Choroid plexus epithelial cell (primary cell): ENCODE measurements at regions not wholly inside any gene's neighbourhood (a gene's known extent, or its start where the extent isn't known, plus 50 kb on each side); places are given as distances from the start of the nearest gene placed in this dataset.

Experiments
- DNase-seq: peaks from one replicate; pipeline ENCODE4 v3.0.0-alpha.2; 2010; ENCODE audit warnings: low read depth
- H3K4me3 ChIP-seq: 2 replicates; pipeline ENCODE4 v1.5.1; 2011; ENCODE audit warnings: low read depth, mild to moderate bottlenecking, control low read depth, low read length, moderate library complexity
- TF ChIP-seq, protein P1 (sequence below): conservative IDR thresholded peaks from 2 replicates; pipeline ENCODE4 v1.5.1; 2011; ENCODE audit warnings: low read depth, mild to moderate bottlenecking, control low read depth, inconsistent platforms, low read length, moderate library complexity

DNA sequence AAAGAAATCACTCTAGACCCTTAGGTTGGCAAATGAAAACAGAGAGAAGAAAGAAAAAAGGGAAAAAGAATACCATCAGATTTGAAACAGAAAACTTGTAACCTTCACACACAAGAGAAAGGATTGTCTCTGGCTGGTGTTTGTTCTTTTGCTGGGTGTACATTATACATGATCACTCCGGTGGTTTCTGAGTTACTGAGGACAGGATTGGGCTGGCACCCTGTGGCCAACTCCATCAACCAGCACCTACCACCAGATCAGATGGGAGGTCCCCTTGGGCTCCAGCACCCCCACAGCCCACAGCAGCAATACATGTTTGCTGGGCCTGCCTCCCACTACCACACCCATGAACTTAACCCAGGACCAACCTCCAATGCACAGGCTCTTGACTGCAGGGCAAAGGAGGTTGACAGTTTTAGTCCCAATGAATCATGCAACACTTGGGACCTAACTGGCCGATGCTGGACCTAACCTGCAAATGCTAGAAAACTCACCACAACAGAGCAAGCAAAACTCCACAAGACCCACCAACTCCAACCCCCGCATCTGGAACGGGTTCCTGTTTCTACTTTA lies 308.3 kb downstream of the SOX9 start:
- TF ChIP-seq, protein P1, sequence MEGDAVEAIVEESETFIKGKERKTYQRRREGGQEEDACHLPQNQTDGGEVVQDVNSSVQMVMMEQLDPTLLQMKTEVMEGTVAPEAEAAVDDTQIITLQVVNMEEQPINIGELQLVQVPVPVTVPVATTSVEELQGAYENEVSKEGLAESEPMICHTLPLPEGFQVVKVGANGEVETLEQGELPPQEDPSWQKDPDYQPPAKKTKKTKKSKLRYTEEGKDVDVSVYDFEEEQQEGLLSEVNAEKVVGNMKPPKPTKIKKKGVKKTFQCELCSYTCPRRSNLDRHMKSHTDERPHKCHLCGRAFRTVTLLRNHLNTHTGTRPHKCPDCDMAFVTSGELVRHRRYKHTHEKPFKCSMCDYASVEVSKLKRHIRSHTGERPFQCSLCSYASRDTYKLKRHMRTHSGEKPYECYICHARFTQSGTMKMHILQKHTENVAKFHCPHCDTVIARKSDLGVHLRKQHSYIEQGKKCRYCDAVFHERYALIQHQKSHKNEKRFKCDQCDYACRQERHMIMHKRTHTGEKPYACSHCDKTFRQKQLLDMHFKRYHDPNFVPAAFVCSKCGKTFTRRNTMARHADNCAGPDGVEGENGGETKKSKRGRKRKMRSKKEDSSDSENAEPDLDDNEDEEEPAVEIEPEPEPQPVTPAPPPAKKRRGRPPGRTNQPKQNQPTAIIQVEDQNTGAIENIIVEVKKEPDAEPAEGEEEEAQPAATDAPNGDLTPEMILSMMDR, result no peak
- DNase-seq, result no peak
- H3K4me3 ChIP-seq, result no peak overlapping the region

DNA sequence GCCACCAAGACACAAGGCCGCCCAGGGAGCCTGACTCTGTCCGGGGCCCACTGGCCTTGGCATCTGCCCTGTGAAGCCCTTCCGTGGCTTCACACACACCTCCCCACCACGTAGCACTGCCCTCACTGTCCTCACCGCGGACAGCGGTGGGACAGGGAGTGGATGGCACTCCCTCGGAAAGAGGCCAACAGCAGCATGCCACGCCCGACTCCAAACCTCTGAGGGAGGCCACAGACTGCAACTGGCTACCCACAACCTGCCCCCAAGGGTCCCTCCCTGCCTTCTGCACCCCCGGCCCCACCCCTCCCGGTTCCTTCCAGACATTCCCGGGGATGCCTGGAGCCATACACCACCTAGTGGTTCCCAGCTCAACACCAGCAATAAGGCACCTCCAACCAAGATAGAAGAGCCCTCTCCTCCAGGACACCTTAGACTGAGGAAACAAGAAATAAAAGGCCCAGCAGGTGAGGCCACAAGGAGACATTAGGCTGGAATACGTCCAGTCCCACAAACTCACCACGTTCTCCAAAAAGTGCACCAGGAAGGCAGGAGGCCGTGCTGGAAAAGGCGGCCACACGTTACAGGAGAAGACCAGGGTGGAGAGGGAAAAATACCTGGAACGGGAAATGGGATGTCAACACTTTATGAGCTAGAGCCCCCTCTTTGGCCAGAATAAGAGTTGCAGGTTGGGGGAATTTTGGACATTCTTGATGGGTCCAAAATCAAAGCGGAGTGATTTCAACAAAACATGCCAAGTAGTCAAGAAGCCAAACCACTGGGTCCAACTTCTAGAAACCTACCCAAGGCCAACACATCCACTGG lies 310.0 kb downstream of the SOX9 start:
- no peak for DNase-seq
- TF ChIP-seq, protein P1, result peak; percentile 55
- no peak overlapping the region for H3K4me3 ChIP-seq

DNA sequence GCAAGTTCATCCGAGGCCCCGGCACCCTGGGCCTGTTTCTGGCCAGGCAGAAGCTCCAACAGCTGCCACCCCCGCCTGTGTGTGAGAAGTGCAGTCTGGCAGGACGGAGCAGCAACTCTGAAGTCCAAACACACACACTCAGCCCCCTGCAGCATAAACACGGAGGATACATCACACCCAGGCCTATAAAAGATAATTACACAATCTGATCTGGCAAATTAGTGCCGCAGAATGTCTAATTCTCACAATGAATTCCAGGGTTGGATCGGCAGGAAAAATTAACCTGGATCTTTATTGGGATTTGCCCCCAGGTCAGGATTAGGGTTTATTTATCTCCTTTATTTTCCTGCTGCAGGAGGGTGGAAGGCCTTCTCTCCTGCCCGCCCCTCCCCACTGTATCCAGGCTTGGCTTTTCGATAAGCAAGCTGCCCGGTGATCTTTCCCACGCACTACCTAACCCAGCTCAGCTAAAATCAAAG lies 311.4 kb downstream of the SOX9 start:
- TF ChIP-seq, protein P1, result peak; percentile 19

DNA sequence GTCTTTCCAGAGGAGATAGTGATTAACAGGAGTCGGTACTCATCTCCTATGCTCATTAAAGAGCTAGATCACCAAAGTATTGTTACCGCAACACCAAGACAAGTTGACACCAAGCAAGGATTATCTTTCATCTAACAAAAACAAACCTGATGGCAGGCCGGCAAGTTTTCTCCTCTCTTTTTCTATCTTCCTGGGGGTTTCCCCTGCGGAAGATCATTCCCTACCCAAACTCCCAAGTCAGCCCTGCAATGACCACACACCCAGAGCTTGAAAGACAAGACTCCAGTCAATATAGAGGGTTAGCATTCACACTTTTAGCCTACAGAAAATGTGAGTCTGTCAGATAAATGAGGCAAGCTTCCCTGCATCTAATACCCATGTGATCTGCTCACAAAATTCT lies 312.1 kb downstream of the SOX9 start:
- TF ChIP-seq, protein P1, result no peak
- H3K4me3 ChIP-seq, result no peak overlapping the region
- no peak for DNase-seq

More for the DNA sequence above, 311.4 kb downstream of the SOX9 start:
- no peak overlapping the region for H3K4me3 ChIP-seq
- peak; percentile 50 for DNase-seq

DNA sequence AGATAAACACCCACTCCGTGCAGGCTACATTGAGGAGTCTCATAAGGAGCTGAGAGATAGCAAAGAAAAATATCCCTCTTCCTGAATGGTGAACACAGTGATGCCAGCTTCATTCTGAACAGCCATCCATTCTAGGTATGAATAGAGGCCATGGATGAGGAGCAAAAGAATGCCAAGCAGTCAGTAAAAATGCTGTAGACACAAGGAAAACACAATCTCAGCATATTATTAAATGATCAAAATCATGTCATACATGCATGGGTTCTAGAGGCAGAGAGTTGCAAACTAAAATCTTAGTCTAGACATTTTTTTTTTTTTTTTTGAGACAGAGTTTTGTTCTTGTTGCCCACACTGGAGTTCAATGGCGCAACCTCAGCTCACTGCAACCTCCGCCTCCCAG lies 313.0 kb downstream of the SOX9 start:
- TF ChIP-seq, protein P1, result no peak
- no peak for DNase-seq
- no peak overlapping the region for H3K4me3 ChIP-seq

DNA sequence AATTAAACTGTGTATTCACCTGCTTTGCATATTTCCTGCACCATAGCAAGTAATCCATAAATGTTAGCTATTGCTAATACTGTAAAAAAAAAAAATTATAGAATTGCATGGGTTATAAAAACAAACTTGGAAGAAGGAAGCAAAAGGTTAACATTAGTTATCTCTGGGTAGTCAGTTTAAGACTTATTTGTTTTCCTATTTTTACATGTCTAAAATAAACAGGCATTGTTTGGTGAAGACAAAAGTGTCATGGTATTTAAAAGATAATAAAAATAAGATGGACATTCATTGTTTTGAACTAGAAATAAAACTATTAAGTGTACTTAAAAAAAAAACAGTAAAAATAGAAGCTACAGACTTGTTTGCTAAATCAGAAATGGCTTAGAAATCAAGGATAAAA lies 313.8 kb downstream of the SOX9 start:
- no peak overlapping the region for H3K4me3 ChIP-seq
- TF ChIP-seq, protein P1, result no peak
- no peak for DNase-seq
